22Rv1 (cell line): ENCODE measurements at regions not wholly inside any gene's neighbourhood (a gene's known extent, or its start where the extent isn't known, plus 50 kb on each side); places are given as distances from the start of the nearest gene placed in this dataset.

Source experiments
- CTCF ChIP-seq: fragments of 450-650 bp; IDR thresholded peaks from 2 replicates; pipeline ENCODE4 v1.5.1; 2017; ENCODE audit warnings: mild to moderate bottlenecking
- ZFX ChIP-seq: fragments of 450-650 bp; IDR thresholded peaks from 2 replicates; pipeline ENCODE4 v1.6.1; 2017; ENCODE audit warnings: antibody characterized with exemption, borderline replicate concordance

DNA sequence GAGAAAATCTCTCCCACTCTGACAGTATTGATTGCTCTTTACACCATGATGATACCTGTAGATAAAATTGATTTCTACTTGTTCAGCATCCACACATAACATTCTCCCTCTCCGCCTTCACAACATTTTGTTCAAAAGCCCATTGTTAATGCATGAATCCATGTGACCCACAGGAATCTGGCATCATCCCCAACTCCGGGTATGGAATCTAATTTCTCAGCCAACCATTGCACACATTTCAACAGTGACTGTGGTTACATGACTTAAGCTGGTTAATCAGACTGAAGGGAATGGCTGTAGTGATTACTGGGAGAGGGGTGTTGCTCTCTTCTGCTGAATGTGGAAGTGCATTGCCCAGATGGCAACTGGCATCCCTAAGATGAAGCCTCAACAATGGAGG lies 161.4 kb upstream of the C16orf82 start:
- TF ChIP-seq CTCF, result no peak
- TF ChIP-seq ZFX, result no peak
